Peyer's patch (tissue), 4 donors: ENCODE measurements at regions not wholly inside any gene's neighbourhood (a gene's known extent, or its start where the extent isn't known, plus 50 kb on each side); places are given as distances from the start of the nearest gene placed in this dataset.

Experiments used
- CTCF ChIP-seq, 6 experiments: fragments of 450-650 bp in 4 of 6; fragments of 200-600 bp in 2 of 6; sonication (generic) in 1 of 6; IDR thresholded peaks; one replicate each; pipeline ENCODE4 v1.5.1; 2017 to 2019; ENCODE audit warnings: antibody characterized with exemption in 6 of 6, mild to moderate bottlenecking in 3 of 6, moderate library complexity in 1 of 6
- POLR2A ChIP-seq, 2 donors: fragments of 450-650 bp; IDR thresholded peaks; one replicate each; pipeline ENCODE4 v1.5.1; 2017; ENCODE audit warnings: antibody characterized with exemption in 2 of 2, mild to moderate bottlenecking in 2 of 2, moderate library complexity in 2 of 2

- TF ChIP-seq CTCF (IDR thresholded peaks at IDR 0.05): no peak
- TF ChIP-seq POLR2A (IDR thresholded peaks at IDR 0.05): no peak
These were observed 279.8 kb downstream of the ZPLD1 start for GRCh38 chr3:102714567-102714966.
